WI38 (cell line): ENCODE measurements at regions not wholly inside any gene's neighbourhood (a gene's known extent, or its start where the extent isn't known, plus 50 kb on each side); places are given as distances from the start of the nearest gene placed in this dataset.
"Not testable (repeated sequence)": the region's sequence is repeated elsewhere in the genome, so short reads cannot be mapped to it uniquely, and the experiment has no call there.

ENCODE experiments used
- H3K4me3 ChIP-seq: 2 replicates; pipeline ENCODE4 v1.5.1; 2011; ENCODE audit warnings: low read depth, mild to moderate bottlenecking, control low read depth, low read length
- TF ChIP-seq, protein P1 (sequence below): IDR thresholded peaks from 2 replicates; pipeline ENCODE4 v1.5.1; 2012; ENCODE audit warnings: low read depth, mild to moderate bottlenecking, control low read depth, low read length

- TF ChIP-seq, protein P1, sequence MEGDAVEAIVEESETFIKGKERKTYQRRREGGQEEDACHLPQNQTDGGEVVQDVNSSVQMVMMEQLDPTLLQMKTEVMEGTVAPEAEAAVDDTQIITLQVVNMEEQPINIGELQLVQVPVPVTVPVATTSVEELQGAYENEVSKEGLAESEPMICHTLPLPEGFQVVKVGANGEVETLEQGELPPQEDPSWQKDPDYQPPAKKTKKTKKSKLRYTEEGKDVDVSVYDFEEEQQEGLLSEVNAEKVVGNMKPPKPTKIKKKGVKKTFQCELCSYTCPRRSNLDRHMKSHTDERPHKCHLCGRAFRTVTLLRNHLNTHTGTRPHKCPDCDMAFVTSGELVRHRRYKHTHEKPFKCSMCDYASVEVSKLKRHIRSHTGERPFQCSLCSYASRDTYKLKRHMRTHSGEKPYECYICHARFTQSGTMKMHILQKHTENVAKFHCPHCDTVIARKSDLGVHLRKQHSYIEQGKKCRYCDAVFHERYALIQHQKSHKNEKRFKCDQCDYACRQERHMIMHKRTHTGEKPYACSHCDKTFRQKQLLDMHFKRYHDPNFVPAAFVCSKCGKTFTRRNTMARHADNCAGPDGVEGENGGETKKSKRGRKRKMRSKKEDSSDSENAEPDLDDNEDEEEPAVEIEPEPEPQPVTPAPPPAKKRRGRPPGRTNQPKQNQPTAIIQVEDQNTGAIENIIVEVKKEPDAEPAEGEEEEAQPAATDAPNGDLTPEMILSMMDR, result no peak
- H3K4me3 ChIP-seq, result no peak overlapping the region
Observed at GRCh38 chr4:107351196-107351595, 315.1 kb upstream of the DKK2 start.

- no peak overlapping the region for H3K4me3 ChIP-seq
- TF ChIP-seq, protein P1, result no peak
Observed at GRCh38 chr4:107349732-107350131, 313.6 kb upstream of the DKK2 start.

GRCh38 chr4:107349266-107349665 is 313.2 kb upstream of the DKK2 start:
- no peak overlapping the region for H3K4me3 ChIP-seq
- TF ChIP-seq, protein P1, result no peak

- TF ChIP-seq, protein P1, result no peak
- no peak overlapping the region for H3K4me3 ChIP-seq
Observed at GRCh38 chr4:107348188-107349050, 312.3 kb upstream of the DKK2 start.

DNA sequence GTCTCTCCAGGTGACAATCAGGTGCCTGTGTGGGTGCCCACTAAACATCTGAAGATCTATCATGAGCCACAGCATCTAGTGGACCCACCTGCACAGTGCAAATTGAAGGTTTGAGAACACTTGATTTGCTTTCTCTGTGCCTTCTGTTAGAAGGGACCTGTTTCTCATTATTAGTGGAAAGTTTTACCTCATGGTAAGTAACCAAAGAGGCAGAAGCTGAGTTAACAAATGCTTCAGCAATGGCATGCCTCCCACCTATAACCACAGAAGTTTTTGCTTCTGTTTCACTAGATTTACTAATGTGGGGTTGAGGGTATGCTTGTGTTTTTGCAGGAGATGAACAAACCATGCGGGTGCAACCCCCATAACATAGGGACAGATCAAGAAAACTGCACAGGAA is 297.4 kb upstream of the DKK2 start:
- TF ChIP-seq, protein P1, result no peak
- no peak overlapping the region for H3K4me3 ChIP-seq

DNA sequence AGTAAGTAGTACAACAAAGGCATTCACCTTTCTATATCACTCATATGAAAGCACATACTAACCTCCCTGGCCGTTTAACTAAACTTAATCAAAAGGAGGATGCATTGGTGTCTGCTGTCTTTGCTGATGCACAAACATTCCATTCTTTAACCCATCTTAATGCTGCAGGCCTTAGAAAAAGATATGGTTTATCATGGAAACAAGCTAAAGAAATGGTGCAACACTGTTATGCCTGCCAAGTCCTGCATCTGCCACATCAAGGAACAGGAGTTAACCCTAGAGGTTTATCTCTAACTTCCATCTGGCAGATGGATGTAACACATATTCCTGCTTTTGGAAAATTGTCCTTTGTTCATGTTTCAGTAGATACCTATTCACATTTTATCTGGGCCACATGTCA is 296.5 kb upstream of the DKK2 start:
- not testable (repeated sequence) for H3K4me3 ChIP-seq

DNA sequence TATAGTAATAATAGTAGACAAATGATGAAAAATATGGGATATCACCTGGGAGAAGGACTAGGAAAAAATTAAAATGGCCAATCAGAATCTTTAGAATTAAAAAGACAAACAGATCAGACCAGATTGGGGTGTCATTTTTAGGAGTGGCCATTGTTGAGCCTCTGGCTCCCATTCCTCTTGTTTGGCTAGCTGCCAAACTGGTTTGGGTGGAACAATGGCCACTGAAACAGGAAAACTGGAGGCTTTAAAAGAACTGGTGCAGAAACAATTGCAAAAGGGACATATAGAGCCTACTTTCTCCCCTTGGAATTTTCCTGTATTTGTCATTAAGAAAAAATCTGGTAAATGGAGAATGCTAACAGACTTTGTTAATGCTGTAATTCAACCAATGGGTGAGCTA is 294.8 kb upstream of the DKK2 start:
- TF ChIP-seq, protein P1, result no peak
- no peak overlapping the region for H3K4me3 ChIP-seq

- TF ChIP-seq, protein P1, result no peak
- H3K4me3 ChIP-seq, result no peak overlapping the region
Observed at GRCh38 chr4:107319386-107319785, 283.3 kb upstream of the DKK2 start.
